ENCODE measurements at regions not wholly inside any gene's neighbourhood (a gene's known extent, or its start where the extent isn't known, plus 50 kb on each side); places are given as distances from the start of the nearest gene placed in this dataset.

DNA sequence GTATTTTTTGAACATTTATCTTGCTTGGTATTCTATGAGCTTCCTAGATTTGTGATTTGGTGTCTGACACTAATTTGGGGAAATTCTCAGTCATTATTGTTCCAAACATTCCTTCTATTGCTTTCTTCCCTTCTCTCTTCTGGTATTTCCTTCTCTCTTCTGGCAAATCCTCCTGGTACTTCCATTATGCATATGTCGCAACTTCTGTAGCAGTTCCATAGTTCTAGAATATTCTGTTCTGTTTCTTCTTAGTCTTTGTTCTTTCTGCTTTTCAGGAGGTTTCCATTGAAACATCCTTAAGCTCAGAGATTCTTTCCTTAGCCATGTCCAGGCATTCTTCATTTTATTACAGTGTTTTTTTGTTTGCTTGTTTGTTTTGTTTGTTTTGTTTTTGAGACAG, 155.2 kb upstream of the PIK3R1 start:
- Histone ChIP-seq H3K4me2 (ENCODE audit: insufficient read depth, insufficient read length, low read length) (no peak overlapping the region), H4K20me1 (ENCODE audit: control insufficient read depth, insufficient read depth, insufficient read length) (no peaks in the 10 kb centered on the region), H2BK15ac (ENCODE audit: low read depth, low read length) (no peak overlapping the region), H3K27ac (ENCODE audit: insufficient read length, low read depth, low read length) (no peak overlapping the region), H3T11ph (ENCODE audit: low read length) (no peak overlapping the region), H2BK12ac (ENCODE audit: insufficient read length, low read depth, low read length) (no peak overlapping the region), H2BK5ac (ENCODE audit: insufficient read length, low read length) (no peak overlapping the region), H3K79me1 (ENCODE audit: insufficient read depth, low read depth, low read length, poor library complexity, severe bottlenecking) (no peaks in the 10 kb centered on the region), H4K8ac (replicated peaks; ENCODE audit: insufficient read length, low read depth, low read length) (no peak overlapping the region), H2AK5ac (ENCODE audit: insufficient read length, low read length) (no peak overlapping the region), H3K4me1 (ENCODE audit: insufficient read depth, low read length) (no peaks in the 10 kb centered on the region), H3K27me3 (ENCODE audit: insufficient read depth, low read length) (no peaks in the 10 kb centered on the region), H3K79me2 (ENCODE audit: insufficient read depth, low read length) (no peaks in the 10 kb centered on the region), H3K14ac (ENCODE audit: insufficient read depth, low read length) (no peak overlapping the region), H4K91ac (ENCODE audit: insufficient read length, low read depth, low read length) (no peak overlapping the region), H3K9ac (ENCODE audit: extremely low read depth, insufficient read length, low read length) (no peak overlapping the region), H2AFZ (ENCODE audit: low read length) (no peak overlapping the region), H3K23me2 (ENCODE audit: insufficient read length, low read depth, low read length, poor library complexity, severe bottlenecking) (no peaks in the 10 kb centered on the region), H3K56ac (ENCODE audit: insufficient read length, low read depth, low read length) (no peak overlapping the region), H2BK120ac (ENCODE audit: low read depth, low read length, poor library complexity, severe bottlenecking) (no peak overlapping the region), H3K18ac (ENCODE audit: insufficient read length, low read depth, low read length) (no peak overlapping the region), H2BK20ac (ENCODE audit: low read depth, low read length, poor library complexity, severe bottlenecking) (no peak overlapping the region), H3K23ac (ENCODE audit: insufficient read length, low read depth, low read length) (no peak overlapping the region), H3K4ac (ENCODE audit: low read depth, low read length) (no peak overlapping the region), H3K9me3 (ENCODE audit: control insufficient read depth, low read depth, low read length) (no peaks in the 10 kb centered on the region), H4K5ac (ENCODE audit: insufficient read length, low read depth, low read length) (no peak overlapping the region)
- Mint-ChIP-seq H3K27me3 (ENCODE audit: low read depth) (no peaks in the 10 kb centered on the region), H3K4me1 (no peaks in the 10 kb centered on the region), H3K27ac (no peak overlapping the region), H3K4me3 (no peak overlapping the region), H3K9me3 (peaks cover 19 to 22% of the 10 kb centered on the region in 2 experiments), H3K36me3 (ENCODE audit: insufficient read depth in 1 of 3, low read depth in 3 of 3) (peaks cover 0 to 11% (median 2%) of the 10 kb centered on the region in 3 experiments; a peak in 4 of 7 replicates)
- no CpG with 5 or more reads among the region's 1 CpG for WGBS (ENCODE audit: extremely low coverage, insufficient read length, low lambda C conversion rate)
- TF ChIP-seq, protein P1, sequence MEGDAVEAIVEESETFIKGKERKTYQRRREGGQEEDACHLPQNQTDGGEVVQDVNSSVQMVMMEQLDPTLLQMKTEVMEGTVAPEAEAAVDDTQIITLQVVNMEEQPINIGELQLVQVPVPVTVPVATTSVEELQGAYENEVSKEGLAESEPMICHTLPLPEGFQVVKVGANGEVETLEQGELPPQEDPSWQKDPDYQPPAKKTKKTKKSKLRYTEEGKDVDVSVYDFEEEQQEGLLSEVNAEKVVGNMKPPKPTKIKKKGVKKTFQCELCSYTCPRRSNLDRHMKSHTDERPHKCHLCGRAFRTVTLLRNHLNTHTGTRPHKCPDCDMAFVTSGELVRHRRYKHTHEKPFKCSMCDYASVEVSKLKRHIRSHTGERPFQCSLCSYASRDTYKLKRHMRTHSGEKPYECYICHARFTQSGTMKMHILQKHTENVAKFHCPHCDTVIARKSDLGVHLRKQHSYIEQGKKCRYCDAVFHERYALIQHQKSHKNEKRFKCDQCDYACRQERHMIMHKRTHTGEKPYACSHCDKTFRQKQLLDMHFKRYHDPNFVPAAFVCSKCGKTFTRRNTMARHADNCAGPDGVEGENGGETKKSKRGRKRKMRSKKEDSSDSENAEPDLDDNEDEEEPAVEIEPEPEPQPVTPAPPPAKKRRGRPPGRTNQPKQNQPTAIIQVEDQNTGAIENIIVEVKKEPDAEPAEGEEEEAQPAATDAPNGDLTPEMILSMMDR (conservative IDR thresholded peaks at IDR 0.05) = no peak
- no peak for DNase-seq
